IMR-90 (cell line): ENCODE measurements at regions not wholly inside any gene's neighbourhood (a gene's known extent, or its start where the extent isn't known, plus 50 kb on each side); places are given as distances from the start of the nearest gene placed in this dataset.

Experiments
- ATAC-seq: fragments of 200-7000 bp; cut with Tn5 transposase; 2 replicates; pipeline ENCODE4 v1.9.1; 2020; ENCODE audit warnings: low read depth, mild to moderate bottlenecking, moderate library complexity
- BruUV-seq: library from RNA; stranded (reverse); fragments of 400-500 nt; replicated peaks from 2 replicates; lab custom pipeline; 2021; lab: Mats Ljungman, UMichigan
- CTCF ChIA-PET: fragments of 300-600 bp; formaldehyde crosslinking; extraction: SDS; loops from one replicate; lab custom pipeline; 2021; ENCODE audit warnings: antibody characterized with exemption; lab: Yijun Ruan, JAX
- POLR2A ChIA-PET: fragments of 300-600 bp; sonication (Branson Sonifier 250); formaldehyde crosslinking; loops from one replicate; lab custom pipeline; 2022; ENCODE audit warnings: antibody characterized with exemption; ENCODE audit not compliant: unreplicated experiment; lab: Charles Lee
- DNase-seq: peaks from one replicate; pipeline ENCODE4 v3.0.0; 2013
- H2AFZ ChIP-seq: replicated peaks from 2 replicates; pipeline ENCODE3; 2013; ENCODE audit warnings: low read length, mild to moderate bottlenecking; ENCODE audit not compliant: poor library complexity
- H2AK5ac ChIP-seq: 2 replicates; pipeline ENCODE4 v1.6.1; 2013; ENCODE audit warnings: low read depth, low read length, inconsistent platforms
- H2AK9ac ChIP-seq: replicated peaks from 2 replicates; pipeline ENCODE3; 2013; ENCODE audit warnings: mild to moderate bottlenecking, low read depth, low read length, moderate library complexity; ENCODE audit not compliant: poor library complexity
- H2BK120ac ChIP-seq: 2 replicates; pipeline ENCODE4 v1.6.1; 2013; ENCODE audit warnings: low read depth, low read length, inconsistent platforms
- H2BK15ac ChIP-seq: 3 replicates; pipeline ENCODE4 v1.6.1; 2013; ENCODE audit warnings: low read depth, low read length, inconsistent platforms
- H2BK20ac ChIP-seq: 2 replicates; pipeline ENCODE4 v1.6.1; 2013; ENCODE audit warnings: low read depth, mild to moderate bottlenecking, inconsistent platforms, low read length, moderate library complexity
- H2BK5ac ChIP-seq: 2 replicates; pipeline ENCODE4 v1.6.1; 2013; ENCODE audit warnings: mild to moderate bottlenecking, low read depth, low read length, inconsistent platforms; ENCODE audit not compliant: poor library complexity, severe bottlenecking
- H3K14ac ChIP-seq: replicated peaks from 2 replicates; pipeline ENCODE4 v1.6.1; 2013; ENCODE audit warnings: low read depth, low read length, inconsistent platforms
- H3K18ac ChIP-seq: 2 replicates; pipeline ENCODE4 v1.6.1; 2013; ENCODE audit warnings: low read depth, low read length, control low read depth
- H3K23ac ChIP-seq: 2 replicates; pipeline ENCODE4 v1.6.1; 2013; ENCODE audit warnings: low read depth, low read length, inconsistent platforms
- H3K27ac ChIP-seq: 2 replicates; pipeline ENCODE4 v1.5.1; 2013; ENCODE audit warnings: mild to moderate bottlenecking, control low read depth, low read length; ENCODE audit not compliant: insufficient read depth
- H3K27me3 ChIP-seq: 2 replicates; pipeline ENCODE4 v1.6.1; 2013; ENCODE audit warnings: low read length; ENCODE audit not compliant: control insufficient read depth, insufficient read depth
- H3K36me3 ChIP-seq: 2 replicates; pipeline ENCODE4 v1.6.1; 2013; ENCODE audit warnings: low read length, mixed read lengths; ENCODE audit not compliant: control insufficient read depth, insufficient read depth
- H3K4ac ChIP-seq: 2 replicates; pipeline ENCODE4 v1.6.1; 2013; ENCODE audit warnings: low read depth, low read length, inconsistent platforms
- H3K4me1 ChIP-seq: 2 replicates; pipeline ENCODE4 v1.6.1; 2013; ENCODE audit warnings: low read length, mixed read lengths; ENCODE audit not compliant: control insufficient read depth, insufficient read depth
- H3K4me2 ChIP-seq: 2 replicates; pipeline ENCODE4 v1.6.1; 2013; ENCODE audit warnings: low read depth, mild to moderate bottlenecking, control low read depth, low read length, moderate library complexity
- H3K4me3 ChIP-seq: 2 replicates; pipeline ENCODE4 v1.5.1; 2013; ENCODE audit warnings: low read depth, mild to moderate bottlenecking, control low read depth, low read length, moderate library complexity; ENCODE audit not compliant: insufficient read depth
- H3K56ac ChIP-seq: 2 replicates; pipeline ENCODE4 v1.6.1; 2013; ENCODE audit warnings: low read length, inconsistent platforms; ENCODE audit not compliant: insufficient read depth; ENCODE audit errors: extremely low read depth
- H3K79me1 ChIP-seq, 2 experiments: 2 replicates each; pipeline ENCODE4 v1.6.1; 2013; ENCODE audit warnings: low read length in 2 of 2, inconsistent platforms in 1 of 2, low read depth in 1 of 2
- H3K9ac ChIP-seq: 2 replicates; pipeline ENCODE4 v1.6.1; 2013; ENCODE audit warnings: low read depth, low read length, control low read depth
- H3K9me1 ChIP-seq: 2 replicates; pipeline ENCODE4 v1.6.1; 2013; ENCODE audit warnings: low read length, inconsistent platforms; ENCODE audit not compliant: insufficient read depth
- H3K9me3 ChIP-seq: 2 replicates; pipeline ENCODE4 v1.6.1; 2013; ENCODE audit warnings: low read length; ENCODE audit not compliant: control insufficient read depth, insufficient read depth
- H4K20me1 ChIP-seq: 2 replicates; pipeline ENCODE4 v1.6.1; 2013; ENCODE audit warnings: low read length, inconsistent platforms; ENCODE audit not compliant: insufficient read depth
- H4K5ac ChIP-seq: 2 replicates; pipeline ENCODE4 v1.6.1; 2013; ENCODE audit warnings: mild to moderate bottlenecking, low read depth, low read length, control low read depth
- H4K8ac ChIP-seq, 2 experiments: 2 replicates each; pipeline ENCODE4 v1.6.1; 2013; ENCODE audit warnings: low read depth in 2 of 2, low read length in 2 of 2, control low read depth in 1 of 2, inconsistent platforms in 1 of 2
- H4K91ac ChIP-seq: 2 replicates; pipeline ENCODE4 v1.6.1; 2013; ENCODE audit warnings: low read depth, low read length, inconsistent platforms; ENCODE audit not compliant: insufficient read depth
- BHLHE40 ChIP-seq: fragments of 150-350 bp; IDR thresholded peaks from 2 replicates; pipeline ENCODE4 v1.6.1; 2016; ENCODE audit warnings: mild to moderate bottlenecking, low read depth, low read length
- CEBPB ChIP-seq: IDR thresholded peaks from 2 replicates; pipeline ENCODE4 v1.6.1; 2012; ENCODE audit warnings: low read depth, low read length, improper control_type of control experiment
- CHD1 ChIP-seq: IDR thresholded peaks from 2 replicates; pipeline ENCODE4 v1.6.1; 2012; ENCODE audit warnings: low read depth, low read length, improper control_type of control experiment
- FOS ChIP-seq: fragments of 150-350 bp; IDR thresholded peaks from 2 replicates; pipeline ENCODE4 v1.6.1; 2016; ENCODE audit warnings: low read depth, low read length
- MAFK ChIP-seq: IDR thresholded peaks from 2 replicates; pipeline ENCODE4 v1.6.1; 2012; ENCODE audit warnings: low read depth, low read length, improper control_type of control experiment
- MAZ ChIP-seq: IDR thresholded peaks from 2 replicates; pipeline ENCODE4 v1.6.1; 2012; ENCODE audit warnings: low read depth, mild to moderate bottlenecking, low read length, improper control_type of control experiment, moderate library complexity, borderline replicate concordance
- MXI1 ChIP-seq: IDR thresholded peaks from 2 replicates; pipeline ENCODE4 v1.6.1; 2012; ENCODE audit warnings: low read depth, mild to moderate bottlenecking, low read length, moderate library complexity, borderline replicate concordance
- NFE2L2 ChIP-seq: fragments of 150-350 bp; IDR thresholded peaks from 2 replicates; pipeline ENCODE4 v1.6.1; 2016; ENCODE audit warnings: low read depth, mild to moderate bottlenecking, low read length
- POLR2A ChIP-seq: IDR thresholded peaks from 2 replicates; pipeline ENCODE4 v1.6.1; 2012; ENCODE audit warnings: mild to moderate bottlenecking, low read depth, low read length
- RAD21 ChIP-seq: IDR thresholded peaks from 2 replicates; pipeline ENCODE4 v1.6.1; 2012; ENCODE audit warnings: low read length, improper control_type of control experiment
- RCOR1 ChIP-seq: IDR thresholded peaks from 2 replicates; pipeline ENCODE4 v1.6.1; 2012; ENCODE audit warnings: mild to moderate bottlenecking, low read length, improper control_type of control experiment; ENCODE audit not compliant: insufficient replicate concordance
- RFX5 ChIP-seq: IDR thresholded peaks from 2 replicates; pipeline ENCODE4 v1.8.0; 2012; ENCODE audit warnings: low read depth, mild to moderate bottlenecking, low read length, moderate library complexity
- SMC3 ChIP-seq: fragments of 150-350 bp; IDR thresholded peaks from 2 replicates; pipeline ENCODE4 v1.6.1; 2016; ENCODE audit warnings: low read depth, mild to moderate bottlenecking, antibody characterized with exemption, low read length, moderate library complexity
- WGBS, 2 experiments: methylation state at CpG; one replicate each; pipeline versions ENCODE4 v1.1.5 to v1.1.7; 2013; ENCODE audit warnings: missing lambda C conversion rate in 2 of 2; ENCODE audit not compliant: insufficient read length in 1 of 2; ENCODE audit errors: extremely low coverage in 2 of 2; 5-methylcytosine and 5-hydroxymethylcytosine counted together
- dilution Hi-C: fragments of 300-500 bp; cut with HindIII; formaldehyde crosslinking; loops from one replicate; pipeline ENCODE4 v1.14.3; 2018; ENCODE audit warnings: low sequenced_read_pairs; ENCODE audit not compliant: unreplicated experiment
- in situ Hi-C: fragments of 300-500 bp; cut with MboI; formaldehyde crosslinking; loops from 3 replicates; pipeline ENCODE4 v1.14.3; 2019; ENCODE audit warnings: low sequenced_read_pairs, inconsistent platforms, mixed read lengths
- intact Hi-C: fragments of 100-400 bp; cut with micrococcal nuclease; formaldehyde crosslinking; loops from 2 replicates; pipeline ENCODE4 v1.10.0; 2022
- TF ChIP-seq, protein P1 (sequence below): fragments of 150-350 bp; IDR thresholded peaks from 2 replicates; pipeline ENCODE4 v1.6.1; 2017; ENCODE audit warnings: mild to moderate bottlenecking, antibody characterized with exemption, low read length, low read depth
- TF ChIP-seq, protein P2 (sequence below): conservative IDR thresholded peaks from 2 replicates; pipeline ENCODE4 v1.5.1; 2012; ENCODE audit warnings: mild to moderate bottlenecking, low read depth, low read length, improper control_type of control experiment
- TF ChIP-seq, protein P3 (sequence below): fragments of 150-350 bp; IDR thresholded peaks from 2 replicates; pipeline ENCODE4 v1.6.1; 2016; ENCODE audit warnings: low read depth, mild to moderate bottlenecking, low read length, moderate library complexity, borderline replicate concordance

DNA sequence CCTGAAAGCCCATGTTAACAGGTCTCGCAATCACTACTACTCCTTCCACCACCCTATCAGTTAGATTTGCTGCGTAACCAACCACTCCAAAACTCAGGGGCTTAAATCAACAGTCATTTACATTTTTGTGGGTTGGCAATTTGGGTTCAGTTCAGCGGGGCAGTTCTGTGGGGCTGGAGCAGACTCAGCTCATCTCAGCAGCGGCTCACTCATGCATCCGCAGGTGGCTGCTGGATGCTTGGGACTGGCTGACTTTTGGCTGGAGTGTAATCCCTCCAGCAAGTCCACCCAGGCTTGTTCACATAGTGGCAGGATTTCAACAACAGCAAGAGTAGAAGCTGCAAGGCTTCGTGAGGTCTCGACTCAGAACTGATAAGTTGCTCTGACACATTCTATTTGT is 79.2 kb downstream of the NEUROD6 start:
- no TSS peak for BruUV-seq
- WGBS, 2 experiments = no CpG with 5 or more reads among the region's 7 CpGs
- in situ Hi-C loops = no loop called here

More for the DNA sequence above, 79.2 kb downstream of the NEUROD6 start:
- H3K9ac ChIP-seq = no peak overlapping the region
- no peak overlapping the region for H3K14ac ChIP-seq
- ChIA-PET POLR2A (no interaction called here), CTCF (no interaction called here)
- no peak overlapping the region for H2BK5ac ChIP-seq
- TF ChIP-seq POLR2A (no peak), CEBPB (no peak), MXI1 (no peak), SMC3 (no peak), RFX5 (no peak), FOS (no peak), MAFK (no peak), NFE2L2 (no peak), BHLHE40 (no peak), CHD1 (no peak), MAZ (no peak), RCOR1 (no peak), RAD21 (no peak)
- TF ChIP-seq, protein P1, sequence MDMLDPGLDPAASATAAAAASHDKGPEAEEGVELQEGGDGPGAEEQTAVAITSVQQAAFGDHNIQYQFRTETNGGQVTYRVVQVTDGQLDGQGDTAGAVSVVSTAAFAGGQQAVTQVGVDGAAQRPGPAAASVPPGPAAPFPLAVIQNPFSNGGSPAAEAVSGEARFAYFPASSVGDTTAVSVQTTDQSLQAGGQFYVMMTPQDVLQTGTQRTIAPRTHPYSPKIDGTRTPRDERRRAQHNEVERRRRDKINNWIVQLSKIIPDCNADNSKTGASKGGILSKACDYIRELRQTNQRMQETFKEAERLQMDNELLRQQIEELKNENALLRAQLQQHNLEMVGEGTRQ = no peak
- TF ChIP-seq, protein P2, sequence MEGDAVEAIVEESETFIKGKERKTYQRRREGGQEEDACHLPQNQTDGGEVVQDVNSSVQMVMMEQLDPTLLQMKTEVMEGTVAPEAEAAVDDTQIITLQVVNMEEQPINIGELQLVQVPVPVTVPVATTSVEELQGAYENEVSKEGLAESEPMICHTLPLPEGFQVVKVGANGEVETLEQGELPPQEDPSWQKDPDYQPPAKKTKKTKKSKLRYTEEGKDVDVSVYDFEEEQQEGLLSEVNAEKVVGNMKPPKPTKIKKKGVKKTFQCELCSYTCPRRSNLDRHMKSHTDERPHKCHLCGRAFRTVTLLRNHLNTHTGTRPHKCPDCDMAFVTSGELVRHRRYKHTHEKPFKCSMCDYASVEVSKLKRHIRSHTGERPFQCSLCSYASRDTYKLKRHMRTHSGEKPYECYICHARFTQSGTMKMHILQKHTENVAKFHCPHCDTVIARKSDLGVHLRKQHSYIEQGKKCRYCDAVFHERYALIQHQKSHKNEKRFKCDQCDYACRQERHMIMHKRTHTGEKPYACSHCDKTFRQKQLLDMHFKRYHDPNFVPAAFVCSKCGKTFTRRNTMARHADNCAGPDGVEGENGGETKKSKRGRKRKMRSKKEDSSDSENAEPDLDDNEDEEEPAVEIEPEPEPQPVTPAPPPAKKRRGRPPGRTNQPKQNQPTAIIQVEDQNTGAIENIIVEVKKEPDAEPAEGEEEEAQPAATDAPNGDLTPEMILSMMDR = no peak
- TF ChIP-seq, protein P3, sequence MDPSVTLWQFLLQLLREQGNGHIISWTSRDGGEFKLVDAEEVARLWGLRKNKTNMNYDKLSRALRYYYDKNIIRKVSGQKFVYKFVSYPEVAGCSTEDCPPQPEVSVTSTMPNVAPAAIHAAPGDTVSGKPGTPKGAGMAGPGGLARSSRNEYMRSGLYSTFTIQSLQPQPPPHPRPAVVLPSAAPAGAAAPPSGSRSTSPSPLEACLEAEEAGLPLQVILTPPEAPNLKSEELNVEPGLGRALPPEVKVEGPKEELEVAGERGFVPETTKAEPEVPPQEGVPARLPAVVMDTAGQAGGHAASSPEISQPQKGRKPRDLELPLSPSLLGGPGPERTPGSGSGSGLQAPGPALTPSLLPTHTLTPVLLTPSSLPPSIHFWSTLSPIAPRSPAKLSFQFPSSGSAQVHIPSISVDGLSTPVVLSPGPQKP = no peak
- no peaks in the 10 kb centered on the region for H3K9me3 ChIP-seq
- H4K5ac ChIP-seq = no peak overlapping the region
- H3K27me3 ChIP-seq = no peaks in the 10 kb centered on the region
- H2AK9ac ChIP-seq = no peak overlapping the region
- H4K20me1 ChIP-seq = no peaks in the 10 kb centered on the region
- H2BK120ac ChIP-seq = no peak overlapping the region
- H2BK15ac ChIP-seq = no peak overlapping the region
- no peak overlapping the region for H2BK20ac ChIP-seq
- no peaks in the 10 kb centered on the region for H3K36me3 ChIP-seq
- no peak for DNase-seq
- dilution Hi-C loops = no loop called here
- ATAC-seq = no peak
- no peaks in the 10 kb centered on the region for H3K79me1 ChIP-seq
- H4K91ac ChIP-seq = no peak overlapping the region
- H3K27ac ChIP-seq = no peak overlapping the region
- H3K18ac ChIP-seq = no peak overlapping the region
- no peak overlapping the region for H2AFZ ChIP-seq
- no peak overlapping the region for H3K4me2 ChIP-seq
- intact Hi-C loops = no loop called here
- H3K9me1 ChIP-seq = no peaks in the 10 kb centered on the region
- H3K23ac ChIP-seq = no peak overlapping the region
- no peak overlapping the region for H2AK5ac ChIP-seq
- no peak overlapping the region for H3K4ac ChIP-seq
- no peak overlapping the region for H3K56ac ChIP-seq
- no peak overlapping the region for H3K4me3 ChIP-seq
- no peaks in the 10 kb centered on the region for H3K4me1 ChIP-seq
- H4K8ac ChIP-seq = no peak overlapping the region
